T-cell (primary cell): ENCODE measurements at regions not wholly inside any gene's neighbourhood (a gene's known extent, or its start where the extent isn't known, plus 50 kb on each side); places are given as distances from the start of the nearest gene placed in this dataset.

ENCODE experiments used
- ATAC-seq, 4 experiments: fragments of 200-7000 bp in 3 of 4; fragments of 150-1000 bp in 1 of 4; cut with Tn5 transposase; replicated peaks in 1 of 4; 1 replicate in 3 of 4; 2 replicates in 1 of 4; pipeline ENCODE4 v1.10.0; 2021; ENCODE audit warnings: moderate library complexity in 3 of 4, mild to moderate bottlenecking in 2 of 4, moderate number of reproducible peaks in 1 of 4
- CTCF ChIA-PET, 2 donors: fragments of 300-600 bp; sonication (Branson Sonifier 250); formaldehyde crosslinking; loops; one replicate each; lab custom pipeline; 2022; ENCODE audit warnings: antibody characterized with exemption in 2 of 2; lab: Charles Lee
- POLR2A ChIA-PET, 2 donors: fragments of 300-600 bp; sonication (Branson Sonifier 250); formaldehyde crosslinking; loops; one replicate each; lab custom pipeline; 2022; ENCODE audit warnings: antibody characterized with exemption in 2 of 2; lab: Charles Lee
- DNase-seq, 35 experiments: peaks; one replicate each; pipeline versions ENCODE4 v3.0.0 to v3.0.0-alpha.2; 2013 to 2023
- H3K27ac ChIP-seq: one replicate; pipeline ENCODE4 v1.5.1; 2013; ENCODE audit warnings: low read length
- H3K27me3 ChIP-seq, 2 experiments: replicated peaks in 1 of 2; 1 replicate in 1 of 2; 2 replicates in 1 of 2; pipeline versions ENCODE4 v1.6.1 to v1.7.0; 2013; ENCODE audit warnings: low read length in 1 of 2, mixed read lengths in 1 of 2; ENCODE audit not compliant: control insufficient read depth in 2 of 2, insufficient read depth in 2 of 2; ENCODE audit errors: extremely low read depth in 1 of 2
- H3K36me3 ChIP-seq, 2 donors: 1 replicate in 1 of 2; 2 replicates in 1 of 2; pipeline versions ENCODE4 v1.6.1 to v1.7.0; 2013; ENCODE audit warnings: low read length in 1 of 2; ENCODE audit not compliant: control insufficient read depth in 2 of 2, insufficient read depth in 1 of 2; ENCODE audit errors: extremely low read depth in 1 of 2
- H3K4me1 ChIP-seq, 2 experiments: 1 replicate in 1 of 2; 2 replicates in 1 of 2; pipeline versions ENCODE4 v1.6.1 to v1.7.0; 2013; ENCODE audit warnings: low read length in 2 of 2, mixed read lengths in 1 of 2; ENCODE audit not compliant: insufficient read depth in 2 of 2, control insufficient read depth in 1 of 2; ENCODE audit errors: extremely low read depth in 1 of 2
- H3K4me3 ChIP-seq, 2 donors: 1 replicate in 1 of 2; 2 replicates in 1 of 2; pipeline versions ENCODE4 v1.5.1 to v1.7.0; 2013; ENCODE audit warnings: mild to moderate bottlenecking in 2 of 2, low read length in 1 of 2, moderate library complexity in 1 of 2; ENCODE audit not compliant: control insufficient read depth in 1 of 2; ENCODE audit errors: extremely low read depth in 1 of 2
- H3K9me3 ChIP-seq: 2 replicates; pipeline ENCODE4 v1.7.0; 2013
- H3K27ac Mint-ChIP-seq, 2 donors: one replicate each; pipeline ENCODE4 v1.8.0; 2020 to 2021; ENCODE audit warnings: mild to moderate bottlenecking in 2 of 2, mixed read lengths in 2 of 2
- H3K27me3 Mint-ChIP-seq, 2 donors: one replicate each; pipeline ENCODE4 v1.8.0; 2021 to 2022; ENCODE audit warnings: mixed read lengths in 2 of 2
- H3K36me3 Mint-ChIP-seq: one replicate; pipeline ENCODE4 v1.8.0; 2021; ENCODE audit warnings: mixed read lengths
- H3K4me1 Mint-ChIP-seq, 3 donors: one replicate each; pipeline ENCODE4 v1.8.0; 2020 to 2022; ENCODE audit warnings: mixed read lengths in 3 of 3, mild to moderate bottlenecking in 1 of 3
- H3K4me3 Mint-ChIP-seq, 3 donors: one replicate each; pipeline ENCODE4 v1.8.0; 2020 to 2022; ENCODE audit warnings: mild to moderate bottlenecking in 3 of 3, mixed read lengths in 3 of 3, moderate library complexity in 3 of 3
- H3K9me3 Mint-ChIP-seq, 3 donors: one replicate each; pipeline ENCODE4 v1.8.0; 2020 to 2022; ENCODE audit warnings: mixed read lengths in 3 of 3
- WGBS: methylation state at CpG from one replicate; pipeline ENCODE4 v1.1.5; 2013; ENCODE audit warnings: missing lambda C conversion rate; ENCODE audit not compliant: insufficient coverage; 5-methylcytosine and 5-hydroxymethylcytosine counted together

DNA sequence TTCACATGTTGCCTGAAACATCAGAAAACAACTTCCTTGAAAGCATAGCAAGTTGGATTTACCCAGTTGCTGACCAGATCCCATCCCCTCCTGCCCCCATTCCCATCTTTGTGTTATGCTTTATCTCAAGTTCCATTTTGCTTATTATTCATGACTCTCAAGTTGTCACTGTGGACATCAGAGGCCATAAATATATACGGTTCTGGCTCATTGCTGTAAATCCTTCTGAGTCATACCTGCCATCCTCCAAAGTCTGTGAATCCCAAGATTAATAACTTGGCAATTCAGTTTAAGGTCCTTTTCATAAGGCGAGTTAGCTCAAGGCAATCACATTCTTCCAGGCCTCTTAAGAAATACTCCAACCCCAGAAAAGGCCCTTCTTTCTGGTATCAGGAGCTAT, 126.2 kb upstream of the C2CD4B start:
- no peaks in the 10 kb centered on the region for H3K4me1 Mint-ChIP-seq

DNA sequence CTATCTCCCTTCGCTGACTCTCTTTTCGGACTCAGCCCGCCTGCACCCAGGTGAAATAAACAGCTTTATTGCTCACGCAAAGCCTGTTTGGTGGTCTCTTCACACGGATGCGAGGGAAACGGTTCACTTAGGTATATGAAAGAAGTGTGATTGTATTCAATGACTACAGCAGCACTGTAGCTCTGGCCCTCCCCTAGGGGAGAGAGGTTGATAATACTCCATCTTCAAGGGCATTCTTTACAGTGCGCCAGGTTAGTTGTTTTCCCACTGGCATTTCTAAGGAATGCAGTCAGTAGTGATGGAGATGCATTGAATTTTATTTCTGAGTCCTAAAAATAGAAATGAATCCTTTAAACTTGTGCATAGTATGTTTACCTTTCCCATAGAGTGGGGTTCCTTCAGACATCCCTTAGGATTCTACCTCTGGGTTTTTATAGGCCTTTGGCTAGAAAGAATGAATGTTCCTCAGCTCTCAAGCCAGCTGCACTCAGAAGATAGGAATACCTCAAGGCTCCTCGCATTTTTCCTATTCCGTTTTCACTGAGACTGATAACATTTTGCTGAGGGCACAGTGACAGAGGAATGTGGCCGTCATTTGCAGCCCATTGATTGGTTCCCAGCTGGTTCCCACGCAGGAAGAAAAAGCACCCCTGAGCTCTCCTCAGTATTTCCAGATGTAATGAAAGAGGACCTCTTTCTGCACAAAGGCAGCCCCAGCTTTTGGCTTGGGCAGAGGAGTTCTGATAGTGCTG, 131.8 kb upstream of the C2CD4B start:
- H3K36me3 ChIP-seq: no peaks in the 10 kb centered on the region
- no peaks in the 10 kb centered on the region for H3K36me3 Mint-ChIP-seq
- CTCF ChIA-PET: no interaction called here
- no peak for ATAC-seq
- no peaks in the 10 kb centered on the region for H3K4me1 ChIP-seq
- no peak overlapping the region for H3K27ac Mint-ChIP-seq
- no peaks in the 10 kb centered on the region for H3K4me1 Mint-ChIP-seq
- no peak overlapping the region for H3K27ac ChIP-seq
- peaks cover 0 to 5% (median 3%) of the 10 kb centered on the region in 3 donors for H3K9me3 Mint-ChIP-seq
- H3K9me3 ChIP-seq: no peaks in the 10 kb centered on the region
- WGBS: 82% methylated on average over 7 of the region's 12 CpGs
- POLR2A ChIA-PET: no interaction called here
- DNase-seq: no peak
- peaks cover 23 to 29% of the 10 kb centered on the region in 2 donors for H3K27me3 Mint-ChIP-seq
- peaks cover 0 to 16% of the 10 kb centered on the region in 2 experiments for H3K27me3 ChIP-seq
- no peak overlapping the region for H3K4me3 Mint-ChIP-seq
- no peak overlapping the region for H3K4me3 ChIP-seq

More for the DNA sequence above, 126.2 kb upstream of the C2CD4B start:
- DNase-seq: no peak
- ChIA-PET CTCF (no interaction called here), POLR2A (no interaction called here)
- Mint-ChIP-seq H3K9me3 (peaks cover 0 to 5% (median 3%) of the 10 kb centered on the region in 3 donors), H3K27ac (no peak overlapping the region), H3K27me3 (peaks cover 43 to 54% of the 10 kb centered on the region in 2 donors), H3K4me3 (no peak overlapping the region), H3K36me3 (no peaks in the 10 kb centered on the region)
- Histone ChIP-seq H3K36me3 (no peaks in the 10 kb centered on the region), H3K4me3 (no peak overlapping the region), H3K27me3 (peaks cover 0 to 6% of the 10 kb centered on the region in 2 experiments), H3K27ac (no peak overlapping the region), H3K9me3 (no peaks in the 10 kb centered on the region), H3K4me1 (no peaks in the 10 kb centered on the region)
- WGBS: 78% methylated on average over 1 of the region's 2 CpGs
- no peak for ATAC-seq

DNA sequence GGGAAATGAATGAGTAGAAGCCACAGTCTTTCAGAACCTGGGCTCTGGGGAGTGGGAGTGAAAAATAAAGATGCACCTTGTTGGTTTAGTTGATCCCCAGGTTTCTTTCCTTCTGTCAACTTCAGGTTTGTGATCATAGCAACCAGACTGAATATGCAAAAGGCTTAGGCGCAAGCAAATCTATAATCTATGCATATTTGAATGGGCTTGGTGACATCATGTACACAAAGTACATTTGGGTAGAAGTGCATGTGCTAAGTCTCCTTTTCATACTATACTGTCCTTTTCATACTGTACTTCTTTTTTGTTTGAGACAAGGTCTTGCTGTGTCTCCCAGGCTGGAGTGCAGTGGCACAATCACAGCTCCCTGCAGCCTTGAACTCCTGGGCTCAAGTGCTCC, 132.4 kb upstream of the C2CD4B start:
- no peak overlapping the region for H3K4me3 Mint-ChIP-seq
- CTCF ChIA-PET: no interaction called here
- WGBS: no CpG with 5 or more reads among the region's 1 CpG
- H3K4me1 Mint-ChIP-seq: no peaks in the 10 kb centered on the region
- Histone ChIP-seq H3K36me3 (no peaks in the 10 kb centered on the region), H3K4me3 (no peak overlapping the region), H3K27ac (no peak overlapping the region), H3K9me3 (no peaks in the 10 kb centered on the region), H3K27me3 (peaks cover 0 to 16% of the 10 kb centered on the region in 2 experiments), H3K4me1 (no peaks in the 10 kb centered on the region)
- ATAC-seq (no peak), DNase-seq (no peak)
- H3K27me3 Mint-ChIP-seq: peaks cover 24 to 28% of the 10 kb centered on the region in 2 donors
- peaks cover 0 to 5% (median 3%) of the 10 kb centered on the region in 3 donors for H3K9me3 Mint-ChIP-seq
- no peak overlapping the region for H3K27ac Mint-ChIP-seq
- POLR2A ChIA-PET: no interaction called here
- no peaks in the 10 kb centered on the region for H3K36me3 Mint-ChIP-seq

DNA sequence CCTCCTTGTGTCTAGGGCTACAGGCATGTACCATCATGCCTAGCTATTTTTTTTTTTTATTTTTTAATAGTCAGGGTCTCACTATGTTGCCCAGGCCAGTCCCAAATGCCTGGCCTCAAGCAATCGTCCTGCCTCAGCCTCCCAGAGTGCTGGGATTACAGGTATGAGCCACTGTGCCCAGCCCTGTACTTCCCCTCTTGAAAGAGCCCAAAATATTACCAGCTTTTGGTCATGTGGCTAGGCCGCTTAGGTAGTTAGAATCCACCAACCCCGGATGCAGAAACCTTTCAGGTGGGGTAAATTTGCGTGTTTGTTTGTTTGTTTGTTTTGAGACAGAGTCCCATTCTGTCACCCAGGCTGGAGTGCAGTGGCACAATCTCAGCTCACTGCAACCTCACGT, 132.8 kb upstream of the C2CD4B start:
- Mint-ChIP-seq H3K9me3 (peaks cover 0 to 5% (median 0%) of the 10 kb centered on the region in 3 donors), H3K4me3 (no peak overlapping the region), H3K36me3 (no peaks in the 10 kb centered on the region), H3K4me1 (no peaks in the 10 kb centered on the region), H3K27ac (no peak overlapping the region), H3K27me3 (peaks cover 20 to 24% of the 10 kb centered on the region in 2 donors)
- no peak for DNase-seq
- Histone ChIP-seq H3K4me1 (no peaks in the 10 kb centered on the region), H3K27ac (no peak overlapping the region), H3K27me3 (peaks cover 0 to 16% of the 10 kb centered on the region in 2 experiments), H3K9me3 (no peaks in the 10 kb centered on the region), H3K36me3 (no peaks in the 10 kb centered on the region), H3K4me3 (no peak overlapping the region)
- POLR2A ChIA-PET: no interaction called here
- no peak for ATAC-seq
- WGBS: 56% methylated on average over 2 of the region's 5 CpGs
- CTCF ChIA-PET: no interaction called here

DNA sequence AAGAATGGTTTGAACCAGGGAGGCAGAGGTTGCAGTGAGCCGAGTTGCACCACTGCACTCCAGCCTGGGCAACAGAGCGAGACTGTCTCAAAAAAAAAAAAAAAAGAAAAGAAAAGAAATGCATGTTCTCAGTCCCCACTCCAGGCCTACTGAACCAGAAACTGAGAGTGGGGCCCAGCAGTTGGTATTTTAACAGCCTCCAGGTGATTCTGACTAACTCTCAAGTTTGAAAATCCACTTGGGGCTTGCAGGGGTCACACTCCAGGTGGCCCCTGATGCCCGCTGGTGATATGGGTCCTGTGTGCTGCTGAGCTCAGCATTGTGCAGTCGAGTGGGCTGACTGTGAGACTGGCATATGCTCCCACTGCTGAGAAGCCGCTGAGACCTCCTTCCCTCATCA, 133.7 kb upstream of the C2CD4B start:
- no peaks in the 10 kb centered on the region for H3K4me1 Mint-ChIP-seq
- H3K9me3 ChIP-seq: no peaks in the 10 kb centered on the region
- ATAC-seq (no peak), DNase-seq (no peak)
- H3K9me3 Mint-ChIP-seq: peaks cover 0 to 5% (median 0%) of the 10 kb centered on the region in 3 donors
- no peak overlapping the region for H3K27ac ChIP-seq
- no peaks in the 10 kb centered on the region for H3K4me1 ChIP-seq
- peaks cover 0 to 16% of the 10 kb centered on the region in 2 experiments for H3K27me3 ChIP-seq
- no peaks in the 10 kb centered on the region for H3K36me3 ChIP-seq
- no peak overlapping the region for H3K4me3 Mint-ChIP-seq
- ChIA-PET CTCF (no interaction called here), POLR2A (no interaction called here)
- H3K27ac Mint-ChIP-seq: no peak overlapping the region
- WGBS: 70% methylated on average over 2 of the region's 5 CpGs
- no peak overlapping the region for H3K4me3 ChIP-seq
- H3K27me3 Mint-ChIP-seq: peaks cover 18 to 19% of the 10 kb centered on the region in 2 donors
- no peaks in the 10 kb centered on the region for H3K36me3 Mint-ChIP-seq

DNA sequence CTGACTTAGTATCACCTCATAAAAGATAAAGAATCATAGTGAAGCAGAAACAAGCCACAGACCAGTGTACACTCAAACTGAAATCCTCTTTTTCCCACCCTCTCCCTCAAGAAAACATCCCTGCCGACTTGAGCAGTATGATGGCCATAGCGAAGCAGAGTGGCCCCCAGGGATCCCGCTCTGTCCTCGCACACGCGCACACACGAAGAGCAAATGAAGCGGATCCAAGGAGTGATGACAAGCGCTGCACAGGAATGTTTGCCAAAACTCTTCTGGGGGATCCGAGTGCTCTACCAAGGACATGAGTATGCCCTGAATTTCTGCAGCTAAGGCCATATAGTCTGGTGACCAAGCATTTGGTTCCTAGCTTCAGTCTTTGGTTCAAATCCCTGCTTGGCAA, 134.5 kb upstream of the C2CD4B start:
- CTCF ChIA-PET: no interaction called here
- no peaks in the 10 kb centered on the region for H3K36me3 Mint-ChIP-seq
- H3K4me3 Mint-ChIP-seq: no peak overlapping the region
- Histone ChIP-seq H3K9me3 (no peaks in the 10 kb centered on the region), H3K4me1 (no peaks in the 10 kb centered on the region), H3K27me3 (peaks cover 0 to 16% of the 10 kb centered on the region in 2 experiments), H3K4me3 (no peak overlapping the region), H3K27ac (no peak overlapping the region), H3K36me3 (no peaks in the 10 kb centered on the region)
- H3K27ac Mint-ChIP-seq: no peak overlapping the region
- H3K4me1 Mint-ChIP-seq: no peaks in the 10 kb centered on the region
- ATAC-seq (no peak), DNase-seq (no peak)
- POLR2A ChIA-PET: no interaction called here
- 95% methylated on average over 10 of the region's 10 CpGs for WGBS
- peaks cover 17 to 18% of the 10 kb centered on the region in 2 donors for H3K27me3 Mint-ChIP-seq
- peaks cover 0 to 3% (median 0%) of the 10 kb centered on the region in 3 donors for H3K9me3 Mint-ChIP-seq
